ENCODE measurements at regions not wholly inside any gene's neighbourhood (a gene's known extent, or its start where the extent isn't known, plus 50 kb on each side); places are given as distances from the start of the nearest gene placed in this dataset.

GRCh38 chr13:55583953-55584593, 1556.6 kb upstream of the PRR20A start:
- no peak overlapping the region for H3K27ac ChIP-seq
- H3K36me3 ChIP-seq, result no peaks in the 10 kb centered on the region
- H3K4me1 ChIP-seq, result no peaks in the 10 kb centered on the region
- DNase-seq, result no peak
- TF ChIP-seq CTCF (IDR thresholded peaks at IDR 0.05 in 8 of 11, conservative IDR thresholded peaks at IDR 0.05 in 3 of 11) (no peak), POLR2A (IDR thresholded peaks at IDR 0.05) (no peak)
- intact Hi-C loops (cut with DNase I; ENCODE audit: low total_unique reads), result no loop called here
- WGBS, 5 donors, result 52 to 76% (median 68%) methylated on average over 6 of the region's 6 CpGs
- H3K9me3 ChIP-seq, result peaks cover 0 to 12% (median 2%) of the 10 kb centered on the region in 8 donors
- no peak overlapping the region for H3K4me3 ChIP-seq
- no peaks in the 10 kb centered on the region for H3K27me3 ChIP-seq (replicated peaks in 1 of 7)

- no peaks in the 10 kb centered on the region for H3K36me3 ChIP-seq
- whole genome bisulfite sequencing, 5 donors, result 67 to 83% (median 81%) methylated on average over 1 of the region's 1 CpG
- no peaks in the 10 kb centered on the region for H3K27me3 ChIP-seq (replicated peaks in 1 of 7)
- TF ChIP-seq POLR2A (IDR thresholded peaks at IDR 0.05), result no peak
- no peak for TF ChIP-seq POLR2AphosphoS5 (IDR thresholded peaks at IDR 0.05)
- TF ChIP-seq CTCF (IDR thresholded peaks at IDR 0.05 in 8 of 11, conservative IDR thresholded peaks at IDR 0.05 in 3 of 11), result no peak
- no peak overlapping the region for H3K27ac ChIP-seq
- H3K4me1 ChIP-seq, result no peaks in the 10 kb centered on the region
- no peak for DNase-seq
- H3K9me3 ChIP-seq, result peaks cover 0 to 32% (median 18%) of the 10 kb centered on the region in 8 donors
- H3K4me3 ChIP-seq, result no peak overlapping the region
- intact Hi-C loops (cut with DNase I; ENCODE audit: low total_unique reads), result no loop called here
Observed at GRCh38 chr13:55602784-55603183, 1537.9 kb upstream of the PRR20A start.

GRCh38 chr13:55606045-55606665, 1534.6 kb upstream of the PRR20A start:
- no peaks in the 10 kb centered on the region for H3K27me3 ChIP-seq (replicated peaks in 1 of 7)
- H3K4me3 ChIP-seq, result no peak overlapping the region
- peaks cover 0 to 43% (median 24%) of the 10 kb centered on the region in 8 donors for H3K9me3 ChIP-seq
- DNase-seq, result no peak
- 87 to 96% (median 94%) methylated on average over 15 to 20 of the region's 20 CpGs for WGBS, 5 donors
- H3K27ac ChIP-seq, result no peak overlapping the region
- TF ChIP-seq POLR2AphosphoS5 (IDR thresholded peaks at IDR 0.05), result no peak
- no peak for TF ChIP-seq POLR2A (IDR thresholded peaks at IDR 0.05)
- no peak for TF ChIP-seq CTCF (IDR thresholded peaks at IDR 0.05 in 8 of 11, conservative IDR thresholded peaks at IDR 0.05 in 3 of 11)
- intact Hi-C loops (cut with DNase I; ENCODE audit: low total_unique reads), result no loop called here
- no peaks in the 10 kb centered on the region for H3K4me1 ChIP-seq
- H3K36me3 ChIP-seq, result no peaks in the 10 kb centered on the region

GRCh38 chr13:55613429-55614187, 1527.1 kb upstream of the PRR20A start:
- TF ChIP-seq POLR2A (IDR thresholded peaks at IDR 0.05), result no peak
- no peak for TF ChIP-seq POLR2AphosphoS5 (IDR thresholded peaks at IDR 0.05)
- TF ChIP-seq CTCF (IDR thresholded peaks at IDR 0.05 in 8 of 11, conservative IDR thresholded peaks at IDR 0.05 in 3 of 11), result no peak
- H3K4me1 ChIP-seq, result no peaks in the 10 kb centered on the region
- no peaks in the 10 kb centered on the region for H3K36me3 ChIP-seq
- DNase-seq, result no peak
- peaks cover 0 to 27% (median 0%) of the 10 kb centered on the region in 8 donors for H3K9me3 ChIP-seq
- 71 to 85% (median 79%) methylated on average over 4 of the region's 4 CpGs for WGBS, 5 donors
- no peak overlapping the region for H3K4me3 ChIP-seq
- no peaks in the 10 kb centered on the region for H3K27me3 ChIP-seq (replicated peaks in 1 of 7)
- H3K27ac ChIP-seq, result no peak overlapping the region
- intact Hi-C loops (cut with DNase I; ENCODE audit: low total_unique reads), result no loop called here

All from spleen (tissue), 11 donors.